ENCODE measurements at regions not wholly inside any gene's neighbourhood (a gene's known extent, or its start where the extent isn't known, plus 50 kb on each side); places are given as distances from the start of the nearest gene placed in this dataset.
"Not testable (repeated sequence)": the region's sequence is repeated elsewhere in the genome, so short reads cannot be mapped to it uniquely, and the experiment has no call there.

- no peak for DNase-seq (ENCODE audit: low spot score)
Measured at GRCh38 chr4:100023800-100024199, 73.7 kb upstream of the H2AZ1 start.

- DNase-seq (ENCODE audit: low spot score) = no peak
Measured at GRCh38 chr4:100022792-100023222, 72.7 kb upstream of the H2AZ1 start.

GRCh38 chr4:100019821-100020220 lies 69.7 kb upstream of the H2AZ1 start:
- no peak for DNase-seq (ENCODE audit: low spot score)

GRCh38 chr4:100017637-100018310 lies 67.7 kb upstream of the H2AZ1 start:
- DNase-seq (ENCODE audit: low spot score) = no peak

GRCh38 chr4:100016191-100016590 lies 66.1 kb upstream of the H2AZ1 start:
- DNase-seq (ENCODE audit: low spot score) = no peak

DNA sequence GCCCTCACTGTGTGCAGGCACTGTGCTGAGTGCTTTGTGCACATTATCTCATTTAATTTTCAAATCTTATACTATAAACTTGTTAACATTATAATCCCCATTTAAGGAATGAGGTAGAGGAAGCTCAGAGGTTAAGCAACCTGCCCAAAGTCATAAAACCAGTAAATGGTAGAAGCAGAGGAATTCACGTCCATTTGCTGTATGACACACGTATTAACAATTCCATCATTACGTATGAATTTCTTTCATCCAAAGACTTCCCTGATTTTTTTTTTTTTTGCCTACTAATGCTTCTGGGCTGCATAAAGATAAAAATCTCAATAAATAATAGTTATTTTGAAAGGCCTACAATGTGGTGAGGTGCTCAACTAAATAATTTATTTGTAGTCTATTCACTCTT lies 64.5 kb upstream of the H2AZ1 start:
- DNase-seq (ENCODE audit: low spot score) = no peak

GRCh38 chr4:100009490-100009889 lies 59.4 kb upstream of the H2AZ1 start:
- DNase-seq (ENCODE audit: low spot score) = no peak

DNA sequence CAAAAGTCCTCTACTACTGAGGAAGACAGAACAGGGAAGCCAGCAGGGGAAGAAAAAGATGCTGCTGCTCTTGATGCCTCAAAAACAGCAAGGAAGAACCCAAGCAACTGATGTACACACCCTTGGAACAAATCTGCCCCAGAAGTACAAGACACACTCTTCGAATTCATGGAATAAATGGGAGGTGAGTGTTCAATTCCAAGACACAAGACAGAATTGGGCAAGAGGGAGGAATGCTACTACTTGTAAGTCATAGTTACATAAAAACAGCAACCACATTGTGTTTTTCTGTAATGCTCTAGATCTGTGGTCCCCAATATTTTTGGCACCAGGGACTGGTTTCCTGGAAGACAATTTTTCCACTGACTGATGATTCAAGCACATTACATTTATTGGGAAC lies 58.0 kb upstream of the H2AZ1 start:
- DNase-seq (ENCODE audit: low spot score) = no peak

DNA sequence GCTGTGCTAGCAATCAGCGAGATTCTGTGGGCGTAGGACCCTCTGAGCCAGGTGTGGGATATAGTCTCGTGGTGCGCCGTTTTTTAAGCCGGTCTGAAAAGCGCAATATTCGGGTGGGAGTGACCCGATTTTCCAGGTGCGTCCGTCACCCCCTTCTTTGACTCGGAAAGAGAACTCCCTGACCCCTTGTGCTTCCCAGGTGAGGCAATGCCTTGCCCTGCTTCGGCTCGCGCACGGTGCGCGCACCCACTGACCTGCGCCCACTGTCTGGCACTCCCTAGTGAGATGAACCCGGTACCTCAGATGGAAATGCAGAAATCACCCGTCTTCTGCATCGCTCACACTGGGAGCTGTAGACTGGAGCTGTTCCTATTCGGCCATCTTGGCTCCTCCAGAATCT lies 56.1 kb upstream of the H2AZ1 start:
- not testable (repeated sequence) for DNase-seq (ENCODE audit: low spot score)

All from D341Med (cell line).